GM12878 (cell line): ENCODE measurements at regions not wholly inside any gene's neighbourhood (a gene's known extent, or its start where the extent isn't known, plus 50 kb on each side); places are given as distances from the start of the nearest gene placed in this dataset.

Source experiments
- ATAC-seq: fragments of 200-7000 bp; cut with Tn5 transposase; 3 replicates; pipeline ENCODE4 v1.9.1; 2020; ENCODE audit warnings: mild to moderate bottlenecking, moderate library complexity
- BruUV-seq: library from RNA; stranded (reverse); fragments of 400-500 nt; replicated peaks from 2 replicates; lab custom pipeline; 2021; lab: Mats Ljungman, UMichigan
- CTCF ChIA-PET: fragments of 300-600 bp; sonication (Branson Sonifier 250); formaldehyde crosslinking; extraction: SDS; loops from one replicate; lab custom pipeline; 2021; ENCODE audit warnings: inconsistent platforms; lab: Yijun Ruan, JAX
- POLR2A ChIA-PET: fragments of 350-600 bp; formaldehyde crosslinking; extraction: SDS; loops from one replicate; lab custom pipeline; 2021; ENCODE audit warnings: inconsistent platforms; lab: Charles Lee
- RAD21 ChIA-PET: fragments of 300-600 bp; sonication (Branson Sonifier 250); formaldehyde crosslinking; loops from one replicate; lab custom pipeline; 2023; ENCODE audit warnings: antibody characterized with exemption; ENCODE audit not compliant: unreplicated experiment; lab: Charles Lee
- SMC1A ChIA-PET: fragments of 300-600 bp; sonication (Branson Sonifier 250); formaldehyde crosslinking; loops from one replicate; lab custom pipeline; 2023; ENCODE audit not compliant: unreplicated experiment, uncharacterized antibody; lab: Charles Lee
- DNase-seq: peaks from one replicate; pipeline ENCODE4 v3.0.0-alpha.2; 2011; ENCODE audit warnings: low read depth, low spot score
- FAIRE-seq: peaks from 3 replicates; lab custom pipeline; 2011; peaks lifted over from hg19 to GRCh38; lab: Jason Lieb, UNC
- H2AFZ ChIP-seq: 2 replicates; pipeline ENCODE4 v1.6.0; 2011; ENCODE audit warnings: low read depth, low read length, control low read depth; ENCODE audit not compliant: control insufficient read depth
- H3K27ac ChIP-seq: 2 replicates; pipeline ENCODE4 v1.5.1; 2011; ENCODE audit warnings: control low read depth; ENCODE audit not compliant: control insufficient read depth, insufficient read depth
- H3K27me3 ChIP-seq, 2 experiments: replicated peaks in 1 of 2; 2 replicates each; pipeline versions ENCODE4 v1.6.0 to v1.6.1; 2011; ENCODE audit warnings: low read length in 1 of 2; ENCODE audit not compliant: control insufficient read depth in 2 of 2, insufficient read depth in 2 of 2
- H3K36me3 ChIP-seq, 2 experiments: 2 replicates each; pipeline ENCODE4 v1.5.1; 2011; ENCODE audit warnings: low read length in 1 of 2; ENCODE audit not compliant: control insufficient read depth in 2 of 2, insufficient read depth in 2 of 2
- H3K4me1 ChIP-seq: 2 replicates; pipeline ENCODE4 v1.6.1; 2011; ENCODE audit warnings: mild to moderate bottlenecking, low read length, moderate library complexity, mixed read lengths; ENCODE audit not compliant: control insufficient read depth, insufficient read depth
- H3K4me2 ChIP-seq: 2 replicates; pipeline ENCODE4 v1.6.0; 2011; ENCODE audit warnings: control low read depth; ENCODE audit not compliant: control insufficient read depth, insufficient read depth
- H3K4me3 ChIP-seq: fragments of 200-600 bp; sonication (generic); 2 replicates; pipeline ENCODE4 v1.5.1; 2016
- H3K79me2 ChIP-seq: 2 replicates; pipeline ENCODE4 v1.6.0; 2011; ENCODE audit warnings: low read length; ENCODE audit not compliant: control insufficient read depth, insufficient read depth
- H3K9ac ChIP-seq: 2 replicates; pipeline ENCODE4 v1.8.0; 2011; ENCODE audit warnings: low read length, control low read depth, mixed read lengths; ENCODE audit not compliant: control insufficient read depth, insufficient read depth
- H3K9me3 ChIP-seq: replicated peaks from 3 replicates; pipeline ENCODE4 v1.5.1; 2011; ENCODE audit warnings: mild to moderate bottlenecking, low read length; ENCODE audit not compliant: control insufficient read depth, insufficient read depth
- H4K20me1 ChIP-seq: 2 replicates; pipeline ENCODE4 v1.6.0; 2011; ENCODE audit not compliant: control insufficient read depth, insufficient read depth
- BACH1 ChIP-seq: fragments of 450-650 bp; IDR thresholded peaks from 2 replicates; pipeline ENCODE4 v1.6.1; 2017; ENCODE audit warnings: mild to moderate bottlenecking, borderline replicate concordance
- CBFB ChIP-seq: IDR thresholded peaks from 2 replicates; pipeline ENCODE4 v1.6.1; 2016; ENCODE audit warnings: antibody characterized with exemption, low read depth
- CUX1 ChIP-seq: IDR thresholded peaks from 2 replicates; pipeline ENCODE4 v1.6.1; 2012; ENCODE audit warnings: improper control_type of control experiment, low read depth, low read length; ENCODE audit not compliant: insufficient replicate concordance
- IRF5 ChIP-seq: fragments of 450-650 bp; IDR thresholded peaks from 2 replicates; pipeline ENCODE4 v1.6.1; 2017; ENCODE audit warnings: borderline replicate concordance
- JUND ChIP-seq: IDR thresholded peaks from 2 replicates; pipeline ENCODE4 v1.6.1; 2012; ENCODE audit warnings: low read depth, mild to moderate bottlenecking, low read length, improper control_type of control experiment, moderate library complexity
- KLF5 ChIP-seq: fragments of 450-650 bp; IDR thresholded peaks from 2 replicates; pipeline ENCODE4 v1.6.1; 2014; ENCODE audit warnings: mild to moderate bottlenecking; ENCODE audit not compliant: partially characterized antibody
- MYC ChIP-seq: IDR thresholded peaks from 2 replicates; pipeline ENCODE4 v1.6.1; 2011; ENCODE audit warnings: mild to moderate bottlenecking, low read length, moderate library complexity, inconsistent platforms; ENCODE audit not compliant: insufficient read depth, insufficient replicate concordance, insufficient read length, severe bottlenecking
- NFXL1 ChIP-seq: fragments of 450-650 bp; IDR thresholded peaks from 2 replicates; pipeline ENCODE4 v1.6.1; 2017; ENCODE audit warnings: antibody characterized with exemption, mild to moderate bottlenecking, borderline replicate concordance
- NR2F1 ChIP-seq: fragments of 450-650 bp; conservative IDR thresholded peaks from 2 replicates; pipeline ENCODE4 v1.6.1; 2017; ENCODE audit warnings: mild to moderate bottlenecking
- RCOR1 ChIP-seq: conservative IDR thresholded peaks from 2 replicates; pipeline ENCODE4 v1.6.1; 2012; ENCODE audit warnings: low read depth, low read length, improper control_type of control experiment
- RUNX3 ChIP-seq: IDR thresholded peaks from 2 replicates; pipeline ENCODE4 v1.6.1; 2012; ENCODE audit warnings: low read length, inconsistent platforms
- STAT1 ChIP-seq: fragments of 450-650 bp; conservative IDR thresholded peaks from 2 replicates; pipeline ENCODE4 v1.6.1; 2014; ENCODE audit warnings: antibody characterized with exemption, mild to moderate bottlenecking
- USF1 ChIP-seq: IDR thresholded peaks from 2 replicates; pipeline ENCODE4 v1.6.1; 2011; ENCODE audit warnings: borderline replicate concordance, low read depth, mild to moderate bottlenecking, moderate library complexity, mixed read lengths, low read length; ENCODE audit not compliant: insufficient read depth; ENCODE audit errors: extremely low read length
- WGBS: methylation state at CpG from one replicate; pipeline ENCODE4 v1.1.6; 2016; ENCODE audit warnings: low lambda C conversion rate; ENCODE audit not compliant: insufficient replicate concordance, insufficient coverage; ENCODE audit errors: missing lambda C conversion rate; 5-methylcytosine and 5-hydroxymethylcytosine counted together
- in situ Hi-C: fragments of 300-500 bp; cut with MboI; formaldehyde crosslinking; loops from 9 replicates; pipeline ENCODE4 v1.14.3; 2018; ENCODE audit warnings: mixed read lengths
- intact Hi-C: fragments of 100-400 bp; cut with micrococcal nuclease; formaldehyde crosslinking; loops from one replicate; pipeline ENCODE4 v1.14.2; 2022; ENCODE audit not compliant: unreplicated experiment

- Histone ChIP-seq H2AFZ (no peak overlapping the region), H3K27me3 (no peaks in the 10 kb centered on the region)
- POLR2A ChIA-PET, result no interaction called here
- intact Hi-C loops, result no loop called here
- TF ChIP-seq NR2F1 (no peak), IRF5 (no peak), RCOR1 (no peak), RUNX3 (no peak), MYC (no peak), CUX1 (no peak), USF1 (no peak), BACH1 (no peak), STAT1 (no peak), KLF5 (no peak), NFXL1 (no peak), CBFB (no peak), JUND (no peak)
- TF ChIP-seq, all 136 proteins: peak for 0
- H3K4me2 ChIP-seq, result no peak overlapping the region
- ATAC-seq (no peak), DNase-seq (no peak), FAIRE-seq (no peak)
- no peak overlapping the region for H3K9ac ChIP-seq
- ChIA-PET SMC1A (no interaction called here), CTCF (no interaction called here), RAD21 (no interaction called here)
- H3K4me1 ChIP-seq, result no peaks in the 10 kb centered on the region
- H3K36me3 ChIP-seq, result no peaks in the 10 kb centered on the region
- H3K79me2 ChIP-seq, result no peaks in the 10 kb centered on the region
- 50% methylated on average over 5 of the region's 5 CpGs for WGBS
- no peak overlapping the region for H3K27ac ChIP-seq
- no TSS peak for BruUV-seq
- no peak overlapping the region for H3K4me3 ChIP-seq
- no peaks in the 10 kb centered on the region; the same call in 2 of the 3 replicates for H3K9me3 ChIP-seq
- no peaks in the 10 kb centered on the region for H4K20me1 ChIP-seq
- in situ Hi-C loops, result no loop called here
These were observed 162.5 kb upstream of the TSHZ3 start for GRCh38 chr19:31511696-31512095.
